Activated naive CD4-positive, alpha-beta T cell treated with anti-CD3 and anti-CD28 coated beads, Interleukin-2, amount 50 U/mL, for 24 hours (primary cell): ENCODE measurements at regions not wholly inside any gene's neighbourhood (a gene's known extent, or its start where the extent isn't known, plus 50 kb on each side); places are given as distances from the start of the nearest gene placed in this dataset.
"Not testable (repeated sequence)": the region's sequence is repeated elsewhere in the genome, so short reads cannot be mapped to it uniquely, and the experiment has no call there.

ENCODE experiments used
- H3K27ac Mint-ChIP-seq: one replicate; pipeline ENCODE4 v1.8.0; 2021; ENCODE audit warnings: mild to moderate bottlenecking, mixed read lengths
- H3K27me3 Mint-ChIP-seq: one replicate; pipeline ENCODE4 v1.8.0; 2021; ENCODE audit warnings: mixed read lengths
- H3K36me3 Mint-ChIP-seq: one replicate; pipeline ENCODE4 v1.8.0; 2021; ENCODE audit warnings: mixed read lengths
- H3K4me1 Mint-ChIP-seq: one replicate; pipeline ENCODE4 v1.8.0; 2021; ENCODE audit warnings: mixed read lengths
- H3K4me3 Mint-ChIP-seq: one replicate; pipeline ENCODE4 v1.8.0; 2021; ENCODE audit warnings: mild to moderate bottlenecking, mixed read lengths
- H3K9me3 Mint-ChIP-seq: one replicate; pipeline ENCODE4 v1.8.0; 2021; ENCODE audit warnings: mixed read lengths

- Mint-ChIP-seq H3K9me3 (peaks cover 12% of the 10 kb centered on the region), H3K27me3 (no peaks in the 10 kb centered on the region), H3K27ac (no peak overlapping the region), H3K4me1 (no peaks in the 10 kb centered on the region), H3K4me3 (no peak overlapping the region), H3K36me3 (no peaks in the 10 kb centered on the region)
Observed at GRCh38 chr12:33818313-33818712, 204.0 kb upstream of the ALG10 start.

GRCh38 chr12:33825442-33825841 lies 196.9 kb upstream of the ALG10 start:
- peaks cover 10% of the 10 kb centered on the region for H3K9me3 Mint-ChIP-seq
- no peak overlapping the region for H3K4me3 Mint-ChIP-seq
- H3K27ac Mint-ChIP-seq: no peak overlapping the region
- no peaks in the 10 kb centered on the region for H3K4me1 Mint-ChIP-seq
- H3K36me3 Mint-ChIP-seq: no peaks in the 10 kb centered on the region
- H3K27me3 Mint-ChIP-seq: no peaks in the 10 kb centered on the region

GRCh38 chr12:33825986-33826602 lies 196.2 kb upstream of the ALG10 start:
- Mint-ChIP-seq H3K9me3 (peaks cover 10% of the 10 kb centered on the region), H3K4me3 (no peak overlapping the region), H3K4me1 (no peaks in the 10 kb centered on the region), H3K27ac (no peak overlapping the region), H3K36me3 (no peaks in the 10 kb centered on the region), H3K27me3 (no peaks in the 10 kb centered on the region)

- Mint-ChIP-seq H3K4me1 (no peaks in the 10 kb centered on the region), H3K36me3 (no peaks in the 10 kb centered on the region), H3K27ac (no peak overlapping the region), H3K9me3 (peaks cover 4% of the 10 kb centered on the region), H3K27me3 (no peaks in the 10 kb centered on the region), H3K4me3 (no peak overlapping the region)
Observed at GRCh38 chr12:33828326-33828725, 194.0 kb upstream of the ALG10 start.

- Mint-ChIP-seq H3K27me3 (no peaks in the 10 kb centered on the region), H3K4me3 (no peak overlapping the region), H3K36me3 (no peaks in the 10 kb centered on the region), H3K27ac (no peak overlapping the region), H3K4me1 (no peaks in the 10 kb centered on the region), H3K9me3 (peaks cover 4% of the 10 kb centered on the region)
Observed at GRCh38 chr12:33830070-33830469, 192.2 kb upstream of the ALG10 start.

GRCh38 chr12:33832900-33833299 lies 189.4 kb upstream of the ALG10 start:
- Mint-ChIP-seq H3K4me1 (no peaks in the 10 kb centered on the region), H3K9me3 (peaks cover 4% of the 10 kb centered on the region)

GRCh38 chr12:33834672-33835071 lies 187.6 kb upstream of the ALG10 start:
- Mint-ChIP-seq H3K27me3 (no peaks in the 10 kb centered on the region), H3K4me1 (no peaks in the 10 kb centered on the region), H3K4me3 (no peak overlapping the region), H3K36me3 (no peaks in the 10 kb centered on the region), H3K9me3 (peaks cover 4% of the 10 kb centered on the region), H3K27ac (no peak overlapping the region)

More at GRCh38 chr12:33832900-33833299, 189.4 kb upstream of the ALG10 start:
- H3K27ac Mint-ChIP-seq: no peak overlapping the region
- no peaks in the 10 kb centered on the region for H3K36me3 Mint-ChIP-seq
- H3K4me3 Mint-ChIP-seq: no peak overlapping the region
- H3K27me3 Mint-ChIP-seq: no peaks in the 10 kb centered on the region

GRCh38 chr12:33876618-33877017 lies 145.7 kb upstream of the ALG10 start:
- no peaks in the 10 kb centered on the region for H3K36me3 Mint-ChIP-seq
- no peaks in the 10 kb centered on the region for H3K4me1 Mint-ChIP-seq
- H3K27ac Mint-ChIP-seq: no peak overlapping the region
- peaks cover 17% of the 10 kb centered on the region for H3K9me3 Mint-ChIP-seq
- H3K4me3 Mint-ChIP-seq: no peak overlapping the region
- H3K27me3 Mint-ChIP-seq: no peaks in the 10 kb centered on the region

- Mint-ChIP-seq H3K27ac (no peak overlapping the region), H3K27me3 (no peaks in the 10 kb centered on the region), H3K9me3 (peaks cover 13% of the 10 kb centered on the region), H3K4me3 (no peak overlapping the region), H3K4me1 (no peaks in the 10 kb centered on the region), H3K36me3 (no peaks in the 10 kb centered on the region)
Observed at GRCh38 chr12:33892425-33892824, 129.9 kb upstream of the ALG10 start.

- H3K4me3 Mint-ChIP-seq, H3K36me3 Mint-ChIP-seq, H3K27me3 Mint-ChIP-seq, H3K4me1 Mint-ChIP-seq, H3K27ac Mint-ChIP-seq: not testable (repeated sequence)
- peaks cover 13% of the 10 kb centered on the region for H3K9me3 Mint-ChIP-seq
Observed at GRCh38 chr12:33920460-33920859, 101.8 kb upstream of the ALG10 start.

- Mint-ChIP-seq H3K4me1 (no peaks in the 10 kb centered on the region), H3K9me3 (peaks cover 13% of the 10 kb centered on the region), H3K27me3 (no peaks in the 10 kb centered on the region), H3K4me3 (no peak overlapping the region), H3K27ac (no peak overlapping the region), H3K36me3 (no peaks in the 10 kb centered on the region)
Observed at GRCh38 chr12:33926095-33926494, 96.2 kb upstream of the ALG10 start.

GRCh38 chr12:33937669-33938068 lies 84.6 kb upstream of the ALG10 start:
- not testable (repeated sequence) for H3K9me3 Mint-ChIP-seq

GRCh38 chr12:33942172-33942571 lies 80.1 kb upstream of the ALG10 start:
- no peak overlapping the region for H3K4me3 Mint-ChIP-seq
- no peak overlapping the region for H3K27ac Mint-ChIP-seq
- no peaks in the 10 kb centered on the region for H3K4me1 Mint-ChIP-seq
- H3K27me3 Mint-ChIP-seq: no peaks in the 10 kb centered on the region
- H3K36me3 Mint-ChIP-seq: no peaks in the 10 kb centered on the region
- H3K9me3 Mint-ChIP-seq: no peaks in the 10 kb centered on the region

More at GRCh38 chr12:33937669-33938068, 84.6 kb upstream of the ALG10 start:
- H3K27me3 Mint-ChIP-seq, H3K4me3 Mint-ChIP-seq, H3K27ac Mint-ChIP-seq, H3K4me1 Mint-ChIP-seq, H3K36me3 Mint-ChIP-seq: not testable (repeated sequence)

- Mint-ChIP-seq H3K27ac (no peak overlapping the region), H3K36me3 (peaks cover 2% of the 10 kb centered on the region), H3K4me1 (no peaks in the 10 kb centered on the region), H3K4me3 (no peak overlapping the region), H3K9me3 (peaks cover 4% of the 10 kb centered on the region), H3K27me3 (no peaks in the 10 kb centered on the region)
Observed at GRCh38 chr12:33944703-33945437, 77.4 kb upstream of the ALG10 start.

- H3K4me3 Mint-ChIP-seq: no peak overlapping the region
- no peaks in the 10 kb centered on the region for H3K27me3 Mint-ChIP-seq
- no peak overlapping the region for H3K27ac Mint-ChIP-seq
- H3K36me3 Mint-ChIP-seq: peaks cover 2% of the 10 kb centered on the region
- peaks cover 6% of the 10 kb centered on the region for H3K9me3 Mint-ChIP-seq
- no peaks in the 10 kb centered on the region for H3K4me1 Mint-ChIP-seq
Observed at GRCh38 chr12:33945438-33945784, 76.9 kb upstream of the ALG10 start.

GRCh38 chr12:33966219-33966618 lies 56.1 kb upstream of the ALG10 start:
- H3K4me1 Mint-ChIP-seq, H3K36me3 Mint-ChIP-seq, H3K27ac Mint-ChIP-seq, H3K9me3 Mint-ChIP-seq, H3K4me3 Mint-ChIP-seq, H3K27me3 Mint-ChIP-seq: not testable (repeated sequence)

- no peaks in the 10 kb centered on the region for H3K9me3 Mint-ChIP-seq
- no peaks in the 10 kb centered on the region for H3K36me3 Mint-ChIP-seq
- H3K27ac Mint-ChIP-seq: no peak overlapping the region
- H3K4me1 Mint-ChIP-seq: no peaks in the 10 kb centered on the region
- no peaks in the 10 kb centered on the region for H3K27me3 Mint-ChIP-seq
- no peak overlapping the region for H3K4me3 Mint-ChIP-seq
Observed at GRCh38 chr12:33967760-33968159, 54.5 kb upstream of the ALG10 start.
